ENCODE measurements at regions not wholly inside any gene's neighbourhood (a gene's known extent, or its start where the extent isn't known, plus 50 kb on each side); places are given as distances from the start of the nearest gene placed in this dataset.

DNA sequence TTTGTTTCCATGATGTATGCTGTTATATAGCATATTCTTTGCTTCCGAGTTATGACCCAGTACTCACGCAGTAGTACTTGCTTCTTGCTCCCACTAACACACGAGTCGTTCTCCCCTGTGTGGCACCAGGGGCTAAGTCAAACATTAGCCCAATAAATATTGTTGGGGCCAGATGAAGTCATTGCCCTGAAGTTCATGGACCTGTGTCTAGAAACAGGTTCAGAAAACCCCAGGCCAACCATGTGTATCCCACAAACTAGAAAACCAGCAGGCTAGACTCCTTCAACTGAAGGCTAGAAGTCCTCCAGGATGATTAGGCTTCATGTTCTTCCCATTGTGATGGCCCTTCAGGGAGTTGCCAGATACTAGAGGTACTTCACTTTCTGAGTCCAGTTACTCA is 198.2 kb upstream of the RBM19 start:
- WGBS (ENCODE audit: insufficient coverage, insufficient replicate concordance, low lambda C conversion rate, missing lambda C conversion rate), result 0% methylated on average over 4 of the region's 4 CpGs
- Histone ChIP-seq H3K27me3 (replicated peaks in 1 of 2; ENCODE audit: control insufficient read depth in 2 of 2, insufficient read depth in 2 of 2, low read length in 1 of 2) (no peaks in the 10 kb centered on the region), H3K4me3 (no peak overlapping the region), H3K27ac (ENCODE audit: control insufficient read depth, insufficient read depth) (no peak overlapping the region), H3K4me2 (ENCODE audit: control insufficient read depth, insufficient read depth) (no peak overlapping the region), H3K79me2 (ENCODE audit: control insufficient read depth, insufficient read depth, low read length) (no peaks in the 10 kb centered on the region), H2AFZ (ENCODE audit: control insufficient read depth, low read depth, low read length) (no peak overlapping the region), H3K9ac (ENCODE audit: control insufficient read depth, insufficient read depth, low read length) (no peak overlapping the region), H3K36me3 (ENCODE audit: control insufficient read depth in 2 of 2, insufficient read depth in 2 of 2, low read length in 1 of 2) (no peaks in the 10 kb centered on the region), H3K9me3 (replicated peaks; ENCODE audit: control insufficient read depth, insufficient read depth, low read length) (no peaks in the 10 kb centered on the region), H3K4me1 (ENCODE audit: control insufficient read depth, insufficient read depth, low read length) (no peaks in the 10 kb centered on the region), H4K20me1 (ENCODE audit: control insufficient read depth, insufficient read depth) (no peaks in the 10 kb centered on the region)
- in situ Hi-C loops (cut with MboI), result no loop called here
- ChIA-PET SMC1A (ENCODE audit: uncharacterized antibody, unreplicated experiment) (no interaction called here), RAD21 (ENCODE audit: unreplicated experiment) (no interaction called here), CTCF (no interaction called here), POLR2A (no interaction called here)
- DNase-seq (ENCODE audit: low read depth, low spot score) (no peak), ATAC-seq (no peak), FAIRE-seq (no peak)
- intact Hi-C loops (cut with micrococcal nuclease; ENCODE audit: unreplicated experiment), result loop anchor here (10.0 kb wide), 1 partner anchor 340 kb away; no protein-coding TSS in a partner anchor
- BruUV-seq (replicated peaks), result no TSS peak
- TF ChIP-seq BMI1 (IDR thresholded peaks at IDR 0.05; ENCODE audit: borderline replicate concordance) (no peak), RUNX3 (IDR thresholded peaks at IDR 0.05; ENCODE audit: low read length) (no peak), FOS (IDR thresholded peaks at IDR 0.05; ENCODE audit: borderline replicate concordance, extremely low read depth, insufficient read length) (no peak), SREBF2 (IDR thresholded peaks at IDR 0.05; ENCODE audit: low read length) (no peak), KAT2A (conservative IDR thresholded peaks at IDR 0.05; ENCODE audit: control insufficient read depth, low read depth, low read length) (no peak), POLR2AphosphoS5 (IDR thresholded peaks at IDR 0.05; ENCODE audit: low read length) (no peak), MTA3 (IDR thresholded peaks at IDR 0.05; ENCODE audit: borderline replicate concordance, low read length) (no peak)

DNA sequence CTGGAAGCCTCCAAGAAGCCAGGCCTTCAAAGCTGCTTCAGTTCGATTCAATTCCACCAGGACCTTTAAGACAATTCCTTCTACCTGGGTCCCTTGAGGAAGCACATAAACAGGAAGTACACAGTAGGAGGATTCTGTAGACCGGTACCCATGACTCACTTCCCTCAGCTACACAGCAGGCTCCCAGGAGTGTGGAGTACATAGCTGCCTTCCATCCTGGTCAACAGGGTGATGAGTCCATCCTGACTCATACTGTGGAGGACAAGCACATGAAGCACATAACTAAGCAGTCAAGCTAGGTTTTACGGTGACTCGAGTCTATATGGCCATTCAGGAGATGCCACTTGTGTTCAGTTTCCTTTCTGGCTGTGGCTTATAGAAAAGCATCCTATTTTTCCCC is 197.6 kb upstream of the RBM19 start:
- BruUV-seq (replicated peaks), result no TSS peak
- TF ChIP-seq, protein P1, sequence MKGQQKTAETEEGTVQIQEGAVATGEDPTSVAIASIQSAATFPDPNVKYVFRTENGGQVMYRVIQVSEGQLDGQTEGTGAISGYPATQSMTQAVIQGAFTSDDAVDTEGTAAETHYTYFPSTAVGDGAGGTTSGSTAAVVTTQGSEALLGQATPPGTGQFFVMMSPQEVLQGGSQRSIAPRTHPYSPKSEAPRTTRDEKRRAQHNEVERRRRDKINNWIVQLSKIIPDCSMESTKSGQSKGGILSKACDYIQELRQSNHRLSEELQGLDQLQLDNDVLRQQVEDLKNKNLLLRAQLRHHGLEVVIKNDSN (IDR thresholded peaks at IDR 0.05; ENCODE audit: borderline replicate concordance, extremely low read length, insufficient read depth, low read depth, low read length), result no peak
- TF ChIP-seq ZNF24 (IDR thresholded peaks at IDR 0.05) (no peak), KAT2A (conservative IDR thresholded peaks at IDR 0.05; ENCODE audit: control insufficient read depth, low read depth, low read length) (no peak), KDM1A (IDR thresholded peaks at IDR 0.05; ENCODE audit: borderline replicate concordance) (no peak), PML (IDR thresholded peaks at IDR 0.05; ENCODE audit: low read length) (no peak), HDAC2 (IDR thresholded peaks at IDR 0.05) (no peak), MTA2 (IDR thresholded peaks at IDR 0.05; ENCODE audit: low read depth) (no peak), FOXK2 (IDR thresholded peaks at IDR 0.05) (no peak)
- TF ChIP-seq, protein P2, sequence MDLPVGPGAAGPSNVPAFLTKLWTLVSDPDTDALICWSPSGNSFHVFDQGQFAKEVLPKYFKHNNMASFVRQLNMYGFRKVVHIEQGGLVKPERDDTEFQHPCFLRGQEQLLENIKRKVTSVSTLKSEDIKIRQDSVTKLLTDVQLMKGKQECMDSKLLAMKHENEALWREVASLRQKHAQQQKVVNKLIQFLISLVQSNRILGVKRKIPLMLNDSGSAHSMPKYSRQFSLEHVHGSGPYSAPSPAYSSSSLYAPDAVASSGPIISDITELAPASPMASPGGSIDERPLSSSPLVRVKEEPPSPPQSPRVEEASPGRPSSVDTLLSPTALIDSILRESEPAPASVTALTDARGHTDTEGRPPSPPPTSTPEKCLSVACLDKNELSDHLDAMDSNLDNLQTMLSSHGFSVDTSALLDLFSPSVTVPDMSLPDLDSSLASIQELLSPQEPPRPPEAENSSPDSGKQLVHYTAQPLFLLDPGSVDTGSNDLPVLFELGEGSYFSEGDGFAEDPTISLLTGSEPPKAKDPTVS (IDR thresholded peaks at IDR 0.05; ENCODE audit: low read depth, low read length), result no peak
- TF ChIP-seq, protein P3, sequence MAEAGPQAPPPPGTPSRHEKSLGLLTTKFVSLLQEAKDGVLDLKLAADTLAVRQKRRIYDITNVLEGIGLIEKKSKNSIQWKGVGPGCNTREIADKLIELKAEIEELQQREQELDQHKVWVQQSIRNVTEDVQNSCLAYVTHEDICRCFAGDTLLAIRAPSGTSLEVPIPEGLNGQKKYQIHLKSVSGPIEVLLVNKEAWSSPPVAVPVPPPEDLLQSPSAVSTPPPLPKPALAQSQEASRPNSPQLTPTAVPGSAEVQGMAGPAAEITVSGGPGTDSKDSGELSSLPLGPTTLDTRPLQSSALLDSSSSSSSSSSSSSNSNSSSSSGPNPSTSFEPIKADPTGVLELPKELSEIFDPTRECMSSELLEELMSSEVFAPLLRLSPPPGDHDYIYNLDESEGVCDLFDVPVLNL (IDR thresholded peaks at IDR 0.05; ENCODE audit: low read depth, low read length), result no peak

More for the DNA sequence above, 197.6 kb upstream of the RBM19 start:
- ATAC-seq (no peak), DNase-seq (ENCODE audit: low read depth, low spot score) (no peak), FAIRE-seq (no peak)
- Histone ChIP-seq H3K9me3 (replicated peaks; ENCODE audit: control insufficient read depth, insufficient read depth, low read length) (no peaks in the 10 kb centered on the region), H3K79me2 (ENCODE audit: control insufficient read depth, insufficient read depth, low read length) (no peaks in the 10 kb centered on the region), H3K4me3 (no peak overlapping the region), H3K4me1 (ENCODE audit: control insufficient read depth, insufficient read depth, low read length) (no peaks in the 10 kb centered on the region), H3K27ac (ENCODE audit: control insufficient read depth, insufficient read depth) (no peak overlapping the region), H3K4me2 (ENCODE audit: control insufficient read depth, insufficient read depth) (no peak overlapping the region), H3K27me3 (replicated peaks in 1 of 2; ENCODE audit: control insufficient read depth in 2 of 2, insufficient read depth in 2 of 2, low read length in 1 of 2) (no peaks in the 10 kb centered on the region), H3K36me3 (ENCODE audit: control insufficient read depth in 2 of 2, insufficient read depth in 2 of 2, low read length in 1 of 2) (no peaks in the 10 kb centered on the region), H4K20me1 (ENCODE audit: control insufficient read depth, insufficient read depth) (no peaks in the 10 kb centered on the region), H2AFZ (ENCODE audit: control insufficient read depth, low read depth, low read length) (no peak overlapping the region), H3K9ac (ENCODE audit: control insufficient read depth, insufficient read depth, low read length) (no peak overlapping the region)
- SMC1A ChIA-PET (ENCODE audit: uncharacterized antibody, unreplicated experiment), result no interaction called here
- in situ Hi-C loops (cut with MboI), result no loop called here
- WGBS (ENCODE audit: insufficient coverage, insufficient replicate concordance, low lambda C conversion rate, missing lambda C conversion rate), result 4% methylated on average over 4 of the region's 4 CpGs
- POLR2A ChIA-PET, result no interaction called here
- CTCF ChIA-PET, result interaction anchor here (0.6 to 1.4 kb wide), 2 partner anchors 149 to 345 kb away, joined by 3 to 4 read pairs; no protein-coding TSS in a partner anchor
- intact Hi-C loops (cut with micrococcal nuclease; ENCODE audit: unreplicated experiment), result loop anchor here (10.0 kb wide), 1 partner anchor 341 kb away; no protein-coding TSS in a partner anchor
- RAD21 ChIA-PET (ENCODE audit: unreplicated experiment), result interaction anchor here (0.7 kb wide), 1 partner anchor 179 kb away, joined by 3 read pairs; no protein-coding TSS in a partner anchor

All from GM12878 (cell line).